Loucy (cell line): ENCODE measurements at regions not wholly inside any gene's neighbourhood (a gene's known extent, or its start where the extent isn't known, plus 50 kb on each side); places are given as distances from the start of the nearest gene placed in this dataset.
"Not testable (repeated sequence)": the region's sequence is repeated elsewhere in the genome, so short reads cannot be mapped to it uniquely, and the experiment has no call there.

Source experiments
- CTCF ChIP-seq: fragments of 200-600 bp; sonication (generic); conservative IDR thresholded peaks from 2 replicates; pipeline ENCODE4 v1.5.1; 2014; ENCODE audit warnings: mild to moderate bottlenecking, antibody characterized with exemption, low read length
- EZH2phosphoT487 ChIP-seq: fragments of 200-600 bp; IDR thresholded peaks from 2 replicates; pipeline ENCODE4 v1.6.1; 2018; ENCODE audit warnings: antibody characterized with exemption, mild to moderate bottlenecking, moderate library complexity, borderline replicate concordance

- not testable (repeated sequence) for TF ChIP-seq CTCF, EZH2phosphoT487
Measured at GRCh38 chr13:33420117-33420516, 134.6 kb upstream of the STARD13 start.
